Neural cell (in vitro differentiated cells): ENCODE measurements at regions not wholly inside any gene's neighbourhood (a gene's known extent, or its start where the extent isn't known, plus 50 kb on each side); places are given as distances from the start of the nearest gene placed in this dataset.

Experiments
- EP300 ChIP-seq: fragments of 450-650 bp; conservative IDR thresholded peaks from 2 replicates; pipeline ENCODE4 v1.6.1; 2014; ENCODE audit warnings: antibody characterized with exemption, mild to moderate bottlenecking, moderate library complexity; ENCODE audit not compliant: poor library complexity, severe bottlenecking
- EZH2 ChIP-seq: fragments of 200-600, 300-800 bp; shearing (Covaris generic), sonication (generic); IDR thresholded peaks from 2 replicates; pipeline ENCODE4 v1.6.1; 2014; ENCODE audit warnings: antibody characterized with exemption, low read length, borderline replicate concordance, mild to moderate bottlenecking; ENCODE audit not compliant: insufficient read depth, poor library complexity, severe bottlenecking
- POLR2AphosphoS5 ChIP-seq: IDR thresholded peaks from 2 replicates; pipeline ENCODE4 v1.6.1; 2012
- SMC3 ChIP-seq: fragments of 450-650 bp; conservative IDR thresholded peaks from 2 replicates; pipeline ENCODE4 v1.6.1; 2014; ENCODE audit warnings: antibody characterized with exemption, mild to moderate bottlenecking, moderate library complexity; ENCODE audit not compliant: poor library complexity
- TF ChIP-seq, protein P1 (sequence below): fragments of 450-650 bp; IDR thresholded peaks from 2 replicates; pipeline ENCODE4 v1.5.1; 2014; ENCODE audit warnings: antibody characterized with exemption, mild to moderate bottlenecking, moderate library complexity; ENCODE audit not compliant: poor library complexity, severe bottlenecking

DNA sequence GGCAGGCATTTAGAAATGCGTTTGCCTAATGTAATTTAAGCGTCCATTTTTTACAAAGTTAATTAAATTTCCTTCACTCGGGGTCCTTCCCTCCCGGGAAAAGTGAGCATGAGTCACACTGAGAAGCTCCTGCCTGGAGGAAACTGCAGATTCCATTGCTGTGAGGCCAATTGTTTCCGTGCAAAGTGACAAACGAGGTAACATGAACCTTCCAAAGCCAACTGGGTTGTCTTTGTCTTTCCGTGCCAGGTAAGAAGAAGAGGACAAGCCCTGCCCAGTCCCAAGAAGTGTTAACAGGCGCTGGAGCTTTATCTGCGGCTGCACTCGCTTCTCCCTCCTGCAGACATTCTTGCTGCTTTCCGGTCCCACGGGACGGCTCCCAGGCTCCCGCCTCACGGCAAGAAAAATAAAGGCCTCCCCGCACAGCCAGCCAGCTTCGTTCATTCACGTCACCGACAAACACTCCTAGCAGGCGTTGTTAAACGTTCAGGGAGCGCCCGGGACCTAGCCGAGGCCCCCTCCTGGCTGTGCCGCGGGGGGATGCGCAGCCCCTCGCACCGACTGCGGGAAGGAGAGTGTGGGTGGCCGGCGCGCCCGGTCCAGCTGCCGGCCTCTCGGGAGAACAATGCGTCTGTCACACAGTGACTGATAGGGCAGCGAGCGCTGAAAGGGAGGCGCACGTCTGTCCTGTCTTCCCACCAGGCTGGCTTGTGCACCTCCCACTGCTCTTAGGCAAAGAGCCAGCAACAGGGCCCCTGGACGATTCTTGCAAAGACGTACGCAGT is 61.5 kb upstream of the HDDC2 start:
- TF ChIP-seq, protein P1, sequence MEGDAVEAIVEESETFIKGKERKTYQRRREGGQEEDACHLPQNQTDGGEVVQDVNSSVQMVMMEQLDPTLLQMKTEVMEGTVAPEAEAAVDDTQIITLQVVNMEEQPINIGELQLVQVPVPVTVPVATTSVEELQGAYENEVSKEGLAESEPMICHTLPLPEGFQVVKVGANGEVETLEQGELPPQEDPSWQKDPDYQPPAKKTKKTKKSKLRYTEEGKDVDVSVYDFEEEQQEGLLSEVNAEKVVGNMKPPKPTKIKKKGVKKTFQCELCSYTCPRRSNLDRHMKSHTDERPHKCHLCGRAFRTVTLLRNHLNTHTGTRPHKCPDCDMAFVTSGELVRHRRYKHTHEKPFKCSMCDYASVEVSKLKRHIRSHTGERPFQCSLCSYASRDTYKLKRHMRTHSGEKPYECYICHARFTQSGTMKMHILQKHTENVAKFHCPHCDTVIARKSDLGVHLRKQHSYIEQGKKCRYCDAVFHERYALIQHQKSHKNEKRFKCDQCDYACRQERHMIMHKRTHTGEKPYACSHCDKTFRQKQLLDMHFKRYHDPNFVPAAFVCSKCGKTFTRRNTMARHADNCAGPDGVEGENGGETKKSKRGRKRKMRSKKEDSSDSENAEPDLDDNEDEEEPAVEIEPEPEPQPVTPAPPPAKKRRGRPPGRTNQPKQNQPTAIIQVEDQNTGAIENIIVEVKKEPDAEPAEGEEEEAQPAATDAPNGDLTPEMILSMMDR, result no peak
- no peak for TF ChIP-seq POLR2AphosphoS5
- peak; percentile 14 for TF ChIP-seq EP300
- no peak for TF ChIP-seq EZH2
- no peak for TF ChIP-seq SMC3
